HFFc6 (cell line): ENCODE measurements at regions not wholly inside any gene's neighbourhood (a gene's known extent, or its start where the extent isn't known, plus 50 kb on each side); places are given as distances from the start of the nearest gene placed in this dataset.
"Not testable (repeated sequence)": the region's sequence is repeated elsewhere in the genome, so short reads cannot be mapped to it uniquely, and the experiment has no call there.

Experiments used
- DNase-seq: peaks from one replicate; pipeline ENCODE4 v3.0.0-alpha.2; 2018
- H3K27ac Mint-ChIP-seq: 2 replicates; pipeline ENCODE4 v1.8.0; 2020; ENCODE audit warnings: mild to moderate bottlenecking, mixed read lengths
- H3K27me3 Mint-ChIP-seq: 2 replicates; pipeline ENCODE4 v1.8.0; 2021; ENCODE audit warnings: mild to moderate bottlenecking, moderate library complexity, mixed read lengths; ENCODE audit not compliant: insufficient read depth
- H3K36me3 Mint-ChIP-seq: 2 replicates; pipeline ENCODE4 v1.8.0; 2021; ENCODE audit warnings: low read depth, mixed read lengths
- H3K4me1 Mint-ChIP-seq: 2 replicates; pipeline ENCODE4 v1.8.0; 2020; ENCODE audit warnings: low read depth, mixed read lengths
- H3K4me3 Mint-ChIP-seq: 2 replicates; pipeline ENCODE4 v1.8.0; 2020; ENCODE audit warnings: mild to moderate bottlenecking, moderate library complexity, mixed read lengths
- H3K9me3 Mint-ChIP-seq: 2 replicates; pipeline ENCODE4 v1.8.0; 2020; ENCODE audit warnings: mild to moderate bottlenecking, mixed read lengths
- TF ChIP-seq, protein P1 (sequence below): fragments of 200-600 bp; sonication (generic); IDR thresholded peaks from 2 replicates; pipeline ENCODE4 v1.5.0; 2021; ENCODE audit warnings: antibody characterized with exemption, mild to moderate bottlenecking

- no peaks in the 10 kb centered on the region for H3K4me1 Mint-ChIP-seq
- no peak overlapping the region for H3K4me3 Mint-ChIP-seq
- no peaks in the 10 kb centered on the region for H3K36me3 Mint-ChIP-seq
- DNase-seq = no peak
- H3K27me3 Mint-ChIP-seq = peaks cover 8% of the 10 kb centered on the region; the same call in 1 of the 2 replicates
- no peak overlapping the region for H3K27ac Mint-ChIP-seq
- no peaks in the 10 kb centered on the region for H3K9me3 Mint-ChIP-seq
- TF ChIP-seq, protein P1, sequence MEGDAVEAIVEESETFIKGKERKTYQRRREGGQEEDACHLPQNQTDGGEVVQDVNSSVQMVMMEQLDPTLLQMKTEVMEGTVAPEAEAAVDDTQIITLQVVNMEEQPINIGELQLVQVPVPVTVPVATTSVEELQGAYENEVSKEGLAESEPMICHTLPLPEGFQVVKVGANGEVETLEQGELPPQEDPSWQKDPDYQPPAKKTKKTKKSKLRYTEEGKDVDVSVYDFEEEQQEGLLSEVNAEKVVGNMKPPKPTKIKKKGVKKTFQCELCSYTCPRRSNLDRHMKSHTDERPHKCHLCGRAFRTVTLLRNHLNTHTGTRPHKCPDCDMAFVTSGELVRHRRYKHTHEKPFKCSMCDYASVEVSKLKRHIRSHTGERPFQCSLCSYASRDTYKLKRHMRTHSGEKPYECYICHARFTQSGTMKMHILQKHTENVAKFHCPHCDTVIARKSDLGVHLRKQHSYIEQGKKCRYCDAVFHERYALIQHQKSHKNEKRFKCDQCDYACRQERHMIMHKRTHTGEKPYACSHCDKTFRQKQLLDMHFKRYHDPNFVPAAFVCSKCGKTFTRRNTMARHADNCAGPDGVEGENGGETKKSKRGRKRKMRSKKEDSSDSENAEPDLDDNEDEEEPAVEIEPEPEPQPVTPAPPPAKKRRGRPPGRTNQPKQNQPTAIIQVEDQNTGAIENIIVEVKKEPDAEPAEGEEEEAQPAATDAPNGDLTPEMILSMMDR = no peak
Measured at GRCh38 chr2:186972281-186972970, 123.5 kb upstream of the ZSWIM2 start.

DNA sequence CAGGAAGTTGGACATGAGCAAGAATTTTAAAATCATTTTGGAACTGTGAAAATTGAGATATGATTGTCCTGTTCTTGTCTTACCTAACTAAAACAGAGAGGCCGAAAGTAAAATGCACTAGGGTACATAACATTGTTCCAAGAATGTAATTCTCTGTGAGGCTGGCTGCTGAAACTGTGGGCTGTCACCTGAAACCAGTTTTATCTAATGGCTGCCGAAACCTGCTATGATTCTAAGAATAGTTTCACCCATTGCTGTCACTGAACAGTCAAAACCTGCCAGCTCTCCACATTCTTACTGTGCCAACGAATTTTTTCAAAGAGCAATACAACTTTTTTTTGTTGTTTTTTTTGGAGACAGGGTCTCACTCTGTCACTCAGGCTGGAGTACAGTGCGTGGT is 119.3 kb upstream of the ZSWIM2 start:
- peaks cover 5% of the 10 kb centered on the region for H3K27me3 Mint-ChIP-seq
- H3K36me3 Mint-ChIP-seq = peaks cover under 1% of the 10 kb centered on the region; the same call in 1 of the 2 replicates
- H3K4me3 Mint-ChIP-seq = no peak overlapping the region
- TF ChIP-seq, protein P1 = no peak
- H3K9me3 Mint-ChIP-seq = peaks cover under 1% of the 10 kb centered on the region
- H3K4me1 Mint-ChIP-seq = no peaks in the 10 kb centered on the region
- no peak overlapping the region for H3K27ac Mint-ChIP-seq
- no peak for DNase-seq

- Mint-ChIP-seq H3K27me3 (peaks cover 5% of the 10 kb centered on the region), H3K9me3 (peaks cover 8% of the 10 kb centered on the region), H3K4me3 (no peak overlapping the region), H3K4me1 (no peaks in the 10 kb centered on the region), H3K27ac (no peak overlapping the region), H3K36me3 (peaks cover 6% of the 10 kb centered on the region; the same call in 1 of the 2 replicates)
- TF ChIP-seq, protein P1 = no peak
- DNase-seq = no peak
Measured at GRCh38 chr2:186966015-186966414, 117.0 kb upstream of the ZSWIM2 start.

DNA sequence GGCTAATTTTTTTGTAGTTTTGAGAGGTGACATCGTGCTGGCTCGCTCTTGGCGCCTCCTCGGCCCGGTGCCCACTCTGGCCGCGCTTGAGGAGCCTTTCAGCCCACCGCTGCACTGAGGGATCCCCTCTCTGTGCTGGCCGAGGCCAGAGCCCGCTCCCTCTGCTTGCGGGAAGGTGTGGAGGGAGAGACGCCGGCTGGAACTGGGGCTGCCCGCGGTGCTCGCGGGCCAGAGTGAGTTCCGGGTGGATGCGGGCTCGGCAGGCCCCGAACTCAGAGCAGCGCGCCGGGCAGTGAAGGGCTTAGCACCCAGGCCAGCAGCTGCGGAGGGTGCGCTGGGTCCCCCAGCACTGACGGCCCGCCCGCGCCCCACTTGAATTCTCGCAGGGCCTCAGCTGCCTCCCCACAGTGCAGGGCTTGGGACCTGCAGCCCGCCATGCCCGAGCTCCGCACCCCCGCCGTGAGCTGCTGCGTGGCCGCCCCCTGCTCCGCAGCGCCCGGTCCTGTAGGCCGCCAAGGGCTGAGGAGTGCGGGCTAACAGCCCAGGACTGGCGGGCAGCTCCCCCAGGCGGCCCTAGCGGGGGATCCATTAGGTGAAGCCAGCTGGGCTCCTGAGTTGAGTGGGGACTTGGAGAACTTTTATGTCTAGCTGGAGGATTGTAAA is 113.2 kb upstream of the ZSWIM2 start:
- no peak overlapping the region for H3K27ac Mint-ChIP-seq
- H3K36me3 Mint-ChIP-seq = peaks cover 6% of the 10 kb centered on the region; the same call in 1 of the 2 replicates
- TF ChIP-seq, protein P1 = no peak
- no peak overlapping the region for H3K4me3 Mint-ChIP-seq
- H3K27me3 Mint-ChIP-seq = peaks cover 3% of the 10 kb centered on the region; the same call in 1 of the 2 replicates
- no peak for DNase-seq
- H3K9me3 Mint-ChIP-seq = peaks cover 8% of the 10 kb centered on the region
- peaks cover 3% of the 10 kb centered on the region for H3K4me1 Mint-ChIP-seq

- H3K9me3 Mint-ChIP-seq, H3K27ac Mint-ChIP-seq, H3K4me3 Mint-ChIP-seq, H3K27me3 Mint-ChIP-seq, DNase-seq, H3K36me3 Mint-ChIP-seq: not testable (repeated sequence)
- peaks cover 14% of the 10 kb centered on the region for H3K4me1 Mint-ChIP-seq
Measured at GRCh38 chr2:186960241-186960640, 111.3 kb upstream of the ZSWIM2 start.

DNA sequence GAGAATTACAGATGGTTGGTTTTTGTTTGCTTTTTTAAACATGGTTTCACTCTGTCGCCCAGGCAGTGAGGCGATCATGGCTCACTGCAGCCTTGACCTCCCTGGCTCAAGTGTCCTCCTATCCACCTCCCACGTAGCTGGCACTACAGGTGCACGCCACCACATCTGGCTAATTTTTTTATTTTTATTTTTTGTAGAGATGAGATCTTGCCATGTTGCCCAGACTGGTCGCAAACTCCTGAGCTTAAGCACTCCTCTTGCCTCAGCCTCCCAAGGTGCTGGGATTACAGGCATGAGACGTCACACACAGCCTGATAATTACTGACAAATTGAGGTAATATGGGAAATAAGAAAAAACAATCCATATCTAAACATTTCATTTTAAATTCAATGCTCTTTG is 110.5 kb upstream of the ZSWIM2 start:
- no peak overlapping the region for H3K4me3 Mint-ChIP-seq
- DNase-seq = no peak
- peaks cover 14% of the 10 kb centered on the region for H3K4me1 Mint-ChIP-seq
- H3K36me3 Mint-ChIP-seq = peaks cover 6% of the 10 kb centered on the region; the same call in 1 of the 2 replicates
- peaks cover 3% of the 10 kb centered on the region; the same call in 1 of the 2 replicates for H3K27me3 Mint-ChIP-seq
- peaks cover 8% of the 10 kb centered on the region for H3K9me3 Mint-ChIP-seq
- TF ChIP-seq, protein P1 = no peak
- H3K27ac Mint-ChIP-seq = no peak overlapping the region
